ENCODE measurements at regions not wholly inside any gene's neighbourhood (a gene's known extent, or its start where the extent isn't known, plus 50 kb on each side); places are given as distances from the start of the nearest gene placed in this dataset.
"Not testable (repeated sequence)": the region's sequence is repeated elsewhere in the genome, so short reads cannot be mapped to it uniquely, and the experiment has no call there.

- H3K4ac ChIP-seq (ENCODE audit: low read depth, low read length); H4K8ac ChIP-seq (ENCODE audit: low read depth in 2 of 2, low read length in 2 of 2); H2AK5ac ChIP-seq (ENCODE audit: low read depth, low read length); in situ Hi-C loops (cut with MboI; ENCODE audit: low sequenced_read_pairs); H3K4me3 ChIP-seq (ENCODE audit: insufficient read depth, low read depth, low read length); H2BK15ac ChIP-seq (ENCODE audit: low read depth, low read length); DNase-seq; POLR2A ChIA-PET (ENCODE audit: unreplicated experiment); H3K9me3 ChIP-seq (ENCODE audit: control insufficient read depth, insufficient read depth, low read length); H4K5ac ChIP-seq (ENCODE audit: low read depth, low read length); H3K79me1 ChIP-seq (ENCODE audit: low read depth in 1 of 2, low read length in 2 of 2); H4K20me1 ChIP-seq (ENCODE audit: insufficient read depth, low read length); intact Hi-C loops (cut with micrococcal nuclease); H3K36me3 ChIP-seq (ENCODE audit: control insufficient read depth, insufficient read depth, low read length); H3K56ac ChIP-seq (ENCODE audit: extremely low read depth, insufficient read depth, low read length); H2AFZ ChIP-seq (replicated peaks; ENCODE audit: low read length, poor library complexity); H3K27me3 ChIP-seq (ENCODE audit: control insufficient read depth, insufficient read depth, low read length); H3K14ac ChIP-seq (replicated peaks; ENCODE audit: low read depth, low read length); H3K4me1 ChIP-seq (ENCODE audit: control insufficient read depth, insufficient read depth, low read length); H4K91ac ChIP-seq (ENCODE audit: insufficient read depth, low read depth, low read length); BruUV-seq (replicated peaks); H2AK9ac ChIP-seq (replicated peaks; ENCODE audit: low read depth, low read length, poor library complexity); dilution Hi-C loops (cut with HindIII; ENCODE audit: low sequenced_read_pairs, unreplicated experiment); CTCF ChIA-PET; H3K9me1 ChIP-seq (ENCODE audit: insufficient read depth, low read length); H2BK20ac ChIP-seq (ENCODE audit: low read depth, low read length); H3K9ac ChIP-seq (ENCODE audit: low read depth, low read length); H2BK120ac ChIP-seq (ENCODE audit: low read depth, low read length); H2BK5ac ChIP-seq (ENCODE audit: low read depth, low read length, poor library complexity, severe bottlenecking); H3K23ac ChIP-seq (ENCODE audit: low read depth, low read length): not testable (repeated sequence)
- WGBS, 2 experiments (ENCODE audit: extremely low coverage in 2 of 2, insufficient read length in 1 of 2), result no CpG with 5 or more reads among the region's 6 CpGs
- peak; percentile 82 for ATAC-seq (ENCODE audit: low read depth)
- Histone ChIP-seq H3K4me2 (ENCODE audit: low read depth, low read length) (peak overlapping the region; percentile 70), H3K18ac (ENCODE audit: low read depth, low read length) (peak overlapping the region; percentile 70; the same call in 1 of the 2 replicates), H3K27ac (ENCODE audit: insufficient read depth, low read length) (peak overlapping the region; percentile 35; the same call in 1 of the 2 replicates)
These were observed 75.1 kb downstream of the KBTBD2 start for GRCh38 chr7:32816409-32816948.

GRCh38 chr7:32814779-32815178, 76.8 kb downstream of the KBTBD2 start:
- not testable (repeated sequence) for H2BK15ac ChIP-seq (ENCODE audit: low read depth, low read length); BruUV-seq (replicated peaks); H3K4me1 ChIP-seq (ENCODE audit: control insufficient read depth, insufficient read depth, low read length)

More at GRCh38 chr7:32814779-32815178, 76.8 kb downstream of the KBTBD2 start:
- H3K14ac ChIP-seq (replicated peaks; ENCODE audit: low read depth, low read length); in situ Hi-C loops (cut with MboI; ENCODE audit: low sequenced_read_pairs); POLR2A ChIA-PET (ENCODE audit: unreplicated experiment); intact Hi-C loops (cut with micrococcal nuclease); ATAC-seq (ENCODE audit: low read depth); H2AFZ ChIP-seq (replicated peaks; ENCODE audit: low read length, poor library complexity); H3K4ac ChIP-seq (ENCODE audit: low read depth, low read length); H4K8ac ChIP-seq (ENCODE audit: low read depth in 2 of 2, low read length in 2 of 2); H2AK5ac ChIP-seq (ENCODE audit: low read depth, low read length); DNase-seq; H2BK20ac ChIP-seq (ENCODE audit: low read depth, low read length); H3K18ac ChIP-seq (ENCODE audit: low read depth, low read length); H3K9me1 ChIP-seq (ENCODE audit: insufficient read depth, low read length); H3K36me3 ChIP-seq (ENCODE audit: control insufficient read depth, insufficient read depth, low read length); H2BK120ac ChIP-seq (ENCODE audit: low read depth, low read length); H4K5ac ChIP-seq (ENCODE audit: low read depth, low read length); H3K9me3 ChIP-seq (ENCODE audit: control insufficient read depth, insufficient read depth, low read length); H3K56ac ChIP-seq (ENCODE audit: extremely low read depth, insufficient read depth, low read length); H3K9ac ChIP-seq (ENCODE audit: low read depth, low read length); H3K27ac ChIP-seq (ENCODE audit: insufficient read depth, low read length); H3K23ac ChIP-seq (ENCODE audit: low read depth, low read length); H4K20me1 ChIP-seq (ENCODE audit: insufficient read depth, low read length); H3K4me2 ChIP-seq (ENCODE audit: low read depth, low read length); H3K4me3 ChIP-seq (ENCODE audit: insufficient read depth, low read depth, low read length); H3K79me1 ChIP-seq (ENCODE audit: low read depth in 1 of 2, low read length in 2 of 2); CTCF ChIA-PET; H2BK5ac ChIP-seq (ENCODE audit: low read depth, low read length, poor library complexity, severe bottlenecking); H3K27me3 ChIP-seq (ENCODE audit: control insufficient read depth, insufficient read depth, low read length); dilution Hi-C loops (cut with HindIII; ENCODE audit: low sequenced_read_pairs, unreplicated experiment); H4K91ac ChIP-seq (ENCODE audit: insufficient read depth, low read depth, low read length); H2AK9ac ChIP-seq (replicated peaks; ENCODE audit: low read depth, low read length, poor library complexity): not testable (repeated sequence)
